HG03469 (cell line): ENCODE measurements at regions not wholly inside any gene's neighbourhood (a gene's known extent, or its start where the extent isn't known, plus 50 kb on each side); places are given as distances from the start of the nearest gene placed in this dataset.
"Not testable (repeated sequence)": the region's sequence is repeated elsewhere in the genome, so short reads cannot be mapped to it uniquely, and the experiment has no call there.

Experiments used
- ATAC-seq: cut with Tn5 transposase; IDR thresholded peaks from one replicate; pipeline ENCODE4 v1.9.1; 2021; ENCODE audit warnings: mild to moderate bottlenecking, moderate library complexity, moderate number of reproducible peaks; ENCODE audit not compliant: unreplicated experiment

- ATAC-seq: no peak
These were observed 206.0 kb downstream of the HAO1 start for GRCh38 chr20:7734216-7734615.

- ATAC-seq: no peak
These were observed 203.9 kb downstream of the HAO1 start for GRCh38 chr20:7736336-7736735.

GRCh38 chr20:7741866-7742265 lies 198.4 kb downstream of the HAO1 start:
- ATAC-seq: no peak

GRCh38 chr20:7742479-7742878 lies 197.8 kb downstream of the HAO1 start:
- no peak for ATAC-seq

- no peak for ATAC-seq
These were observed 195.8 kb downstream of the HAO1 start for GRCh38 chr20:7744411-7744810.

- no peak for ATAC-seq
These were observed 191.6 kb downstream of the HAO1 start for GRCh38 chr20:7748624-7749023.

- ATAC-seq: no peak
These were observed 186.2 kb downstream of the HAO1 start for GRCh38 chr20:7754102-7754501.

GRCh38 chr20:7758406-7758805 lies 181.9 kb downstream of the HAO1 start:
- ATAC-seq: no peak

GRCh38 chr20:7760247-7761031 lies 179.8 kb downstream of the HAO1 start:
- ATAC-seq: no peak

GRCh38 chr20:7765221-7765620 lies 175.0 kb downstream of the HAO1 start:
- peak; percentile 89 for ATAC-seq

- no peak for ATAC-seq
These were observed 170.2 kb downstream of the HAO1 start for GRCh38 chr20:7770046-7770445.

GRCh38 chr20:7770578-7770977 lies 169.7 kb downstream of the HAO1 start:
- peak; percentile 95 for ATAC-seq

GRCh38 chr20:7772371-7772770 lies 167.9 kb downstream of the HAO1 start:
- no peak for ATAC-seq

- no peak for ATAC-seq
These were observed 166.7 kb downstream of the HAO1 start for GRCh38 chr20:7773511-7773910.

- no peak for ATAC-seq
These were observed 165.2 kb downstream of the HAO1 start for GRCh38 chr20:7775072-7775471.

- no peak for ATAC-seq
These were observed 164.1 kb downstream of the HAO1 start for GRCh38 chr20:7776148-7776547.

GRCh38 chr20:7790189-7790588 lies 150.1 kb downstream of the HAO1 start:
- no peak for ATAC-seq

- no peak for ATAC-seq
These were observed 147.9 kb downstream of the HAO1 start for GRCh38 chr20:7792150-7792869.

- no peak for ATAC-seq
These were observed 142.1 kb downstream of the HAO1 start for GRCh38 chr20:7798176-7798575.

- ATAC-seq: no peak
These were observed 140.4 kb downstream of the HAO1 start for GRCh38 chr20:7799862-7800261.

GRCh38 chr20:7803411-7804151 lies 136.7 kb downstream of the HAO1 start:
- not testable (repeated sequence) for ATAC-seq

GRCh38 chr20:7806831-7807230 lies 133.4 kb downstream of the HAO1 start:
- no peak for ATAC-seq
